ENCODE measurements at regions not wholly inside any gene's neighbourhood (a gene's known extent, or its start where the extent isn't known, plus 50 kb on each side); places are given as distances from the start of the nearest gene placed in this dataset.

DNA sequence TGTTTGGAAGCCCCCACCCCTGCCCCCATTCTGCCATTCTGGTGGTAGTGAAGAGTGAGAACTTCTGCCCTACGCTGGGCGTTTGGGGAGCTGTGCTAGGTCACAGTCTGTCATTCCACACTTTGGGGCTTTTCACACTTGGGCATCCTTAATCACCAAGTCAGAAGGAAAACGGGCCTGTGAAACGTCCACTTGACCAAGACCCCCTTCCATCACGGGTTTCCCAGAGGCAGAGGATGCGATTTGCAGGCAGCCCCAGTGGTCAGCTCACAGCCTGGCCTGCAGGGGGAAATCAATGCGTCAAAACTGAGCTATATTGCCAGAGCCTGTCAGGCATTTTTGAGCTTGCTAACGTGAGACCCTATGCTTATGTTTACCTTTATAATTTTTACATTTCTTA, 663.3 kb upstream of the MGMT start:
- ChIA-PET CTCF (no interaction called here), POLR2A (no interaction called here)

DNA sequence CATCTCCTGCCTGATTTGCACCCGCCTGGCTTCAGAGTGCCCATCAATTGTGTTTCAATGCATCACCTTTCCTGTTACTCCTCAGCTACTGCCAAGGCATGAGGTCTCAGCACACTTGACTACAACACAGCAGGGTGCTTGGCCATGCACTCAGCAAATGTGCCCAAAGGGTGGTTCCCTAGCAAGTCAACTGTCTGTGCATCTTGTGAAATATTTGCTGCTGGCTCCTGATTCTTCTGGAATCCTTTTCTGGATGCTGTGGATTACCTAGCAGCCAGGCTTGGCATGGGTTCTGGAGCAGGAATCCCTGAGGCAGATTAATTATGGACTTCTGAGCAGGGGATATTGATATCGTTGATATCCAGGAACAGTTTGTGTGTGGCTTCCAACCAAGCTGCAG, 662.6 kb upstream of the MGMT start:
- ChIA-PET POLR2A (no interaction called here), CTCF (no interaction called here)

DNA sequence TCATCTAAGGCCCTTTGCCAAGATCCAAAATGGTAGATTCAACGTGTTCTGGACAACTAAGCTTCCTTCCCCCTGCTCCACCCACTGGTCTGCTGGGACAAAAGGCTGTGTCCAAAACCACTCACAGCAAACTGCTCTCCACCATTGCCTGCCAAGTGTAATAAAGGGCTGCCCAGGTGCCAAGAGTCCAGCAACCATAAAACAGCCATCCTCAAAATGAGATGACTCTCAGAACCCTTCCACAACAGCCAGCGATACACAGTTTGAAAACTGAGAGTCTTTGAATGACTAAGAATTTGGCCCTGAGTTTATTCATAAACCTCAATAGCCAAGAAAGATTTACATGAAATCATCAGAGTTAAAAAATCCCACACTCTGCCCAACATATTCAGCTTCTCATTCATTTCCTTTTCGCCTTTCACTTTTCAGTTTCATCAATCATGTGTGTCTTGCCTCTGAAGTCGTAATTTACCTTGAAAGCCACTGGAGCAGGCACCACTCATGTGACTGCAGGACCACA, 658.1 kb upstream of the MGMT start:
- ChIA-PET CTCF (no interaction called here), POLR2A (no interaction called here)

DNA sequence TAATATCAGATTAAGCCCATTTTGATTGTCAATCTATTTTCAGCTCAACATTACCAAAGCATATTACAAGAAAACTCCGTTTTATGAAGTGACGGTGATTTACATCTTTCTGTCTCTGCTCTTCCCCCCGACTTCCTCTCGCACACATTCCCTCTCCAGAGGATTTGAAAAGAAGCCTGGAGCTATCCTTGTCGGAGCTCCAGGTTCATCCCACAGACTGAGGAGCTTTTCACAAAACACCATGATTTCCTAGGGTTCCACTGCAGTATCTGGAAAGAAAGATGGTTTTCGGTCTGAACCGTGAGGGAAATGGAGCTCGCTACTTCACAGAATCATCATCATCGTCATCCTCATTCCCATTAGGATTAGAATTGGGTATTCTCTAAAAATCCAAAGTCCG, 655.5 kb upstream of the MGMT start:
- CTCF ChIA-PET: no interaction called here

DNA sequence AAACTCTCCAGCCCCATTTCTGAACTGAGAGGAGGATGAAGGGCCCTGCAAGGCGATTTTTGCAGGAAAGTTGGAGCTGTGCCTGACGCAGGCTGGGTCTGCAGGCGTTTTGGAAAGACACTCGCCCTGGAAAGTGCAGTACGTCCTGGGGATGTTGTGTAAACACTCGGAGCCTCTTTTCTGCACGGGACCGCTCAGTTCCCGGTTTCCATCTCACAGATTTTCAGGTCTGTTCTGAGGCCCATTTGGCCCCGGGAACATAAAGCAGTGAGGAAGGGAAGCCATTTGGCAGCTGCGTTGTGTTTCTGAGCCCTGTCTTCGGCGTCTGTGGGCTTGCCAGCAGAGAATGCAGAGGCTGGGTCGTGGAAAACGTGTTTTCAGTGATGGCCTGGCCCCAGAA, 655.0 kb upstream of the MGMT start:
- ChIA-PET CTCF (no interaction called here), POLR2A (no interaction called here)

More for the DNA sequence above, 655.5 kb upstream of the MGMT start:
- POLR2A ChIA-PET: no interaction called here

DNA sequence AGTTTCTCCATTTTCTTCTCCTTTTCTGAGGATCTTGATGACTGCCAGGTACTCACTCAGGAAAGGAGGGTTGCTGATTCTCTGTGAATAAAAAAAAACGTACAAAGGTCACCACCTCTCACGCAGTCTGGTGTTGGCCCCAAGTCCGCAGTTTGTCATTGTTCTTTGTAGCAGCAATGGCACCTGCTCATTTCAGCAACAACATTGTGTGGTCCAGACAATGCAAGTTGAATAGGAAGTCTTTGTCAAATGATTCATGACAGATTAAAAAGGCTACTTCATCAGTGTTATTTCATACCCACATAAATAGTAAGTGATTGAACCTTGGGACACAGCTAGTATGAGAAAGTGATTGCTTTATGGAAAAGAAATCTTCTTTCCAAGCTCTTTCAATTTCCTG, 653.5 kb upstream of the MGMT start:
- ChIA-PET CTCF (no interaction called here), POLR2A (interaction anchor here (1.1 kb wide), 1 partner anchor 46 kb away, joined by 3 read pairs; no protein-coding TSS in a partner anchor)

DNA sequence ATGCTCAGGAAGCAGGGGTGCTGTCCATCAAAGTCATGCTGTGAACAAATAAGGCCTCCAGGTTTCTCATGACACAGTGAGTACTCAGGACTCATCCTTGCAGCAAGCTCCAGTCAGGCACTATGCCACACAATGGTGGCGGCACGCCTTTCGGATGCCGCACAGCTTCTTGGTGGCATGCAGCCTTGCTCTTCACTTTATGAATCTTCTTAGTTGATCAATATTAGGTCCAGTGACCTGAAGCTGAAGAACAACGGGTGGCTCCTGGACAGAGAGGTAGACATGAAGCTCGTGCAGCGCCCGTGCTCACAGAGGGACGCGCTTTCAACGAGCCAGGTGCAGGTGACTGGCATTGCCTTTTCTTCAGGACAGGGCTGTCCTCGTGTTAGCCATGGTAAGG, 653.0 kb upstream of the MGMT start:
- ChIA-PET CTCF (no interaction called here), POLR2A (interaction anchor here (1.1 kb wide), 1 partner anchor 46 kb away, joined by 3 read pairs; no protein-coding TSS in a partner anchor)

DNA sequence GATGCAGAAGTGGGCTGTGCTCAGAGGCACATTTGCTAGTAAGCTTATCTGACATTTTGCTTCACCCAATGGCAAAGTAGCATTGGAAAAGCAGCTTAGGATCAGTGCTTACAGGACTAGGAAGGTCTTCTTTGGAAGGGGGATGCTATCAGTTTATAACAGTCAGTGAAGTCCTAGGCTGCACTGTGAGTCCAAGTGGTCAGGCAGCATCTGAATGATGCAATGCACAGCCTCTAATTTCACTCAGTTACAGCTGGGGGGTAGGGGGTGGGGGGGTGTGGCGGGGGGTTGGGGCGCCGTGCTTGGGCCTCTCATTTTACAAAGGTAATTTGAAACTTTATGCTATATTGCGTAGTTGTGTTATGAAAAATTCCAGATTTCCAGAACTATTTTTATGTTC, 652.3 kb upstream of the MGMT start:
- ChIA-PET CTCF (no interaction called here), POLR2A (interaction anchor here (1.1 kb wide), 1 partner anchor 47 kb away, joined by 3 read pairs; no protein-coding TSS in a partner anchor)

DNA sequence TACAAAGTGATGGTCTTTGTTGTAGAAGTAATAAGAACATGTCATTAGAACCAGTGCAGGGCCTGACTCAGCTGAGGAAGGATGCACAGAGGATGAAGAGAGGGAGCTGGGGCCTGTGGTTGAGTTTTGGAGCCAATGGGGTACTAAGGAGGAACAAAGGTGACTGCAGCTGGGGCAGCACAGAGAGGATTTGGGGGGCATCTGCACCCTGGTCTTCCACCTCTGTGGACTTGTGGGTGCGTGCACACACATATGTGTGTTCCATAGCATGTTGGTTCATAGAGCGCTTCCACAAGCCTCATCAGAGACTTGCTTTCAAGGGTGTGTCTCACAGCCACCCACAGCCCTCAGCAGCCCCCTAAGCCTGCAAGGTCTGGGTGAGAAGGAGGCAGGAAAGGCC, 650.3 kb upstream of the MGMT start:
- ChIA-PET CTCF (no interaction called here), POLR2A (no interaction called here)

DNA sequence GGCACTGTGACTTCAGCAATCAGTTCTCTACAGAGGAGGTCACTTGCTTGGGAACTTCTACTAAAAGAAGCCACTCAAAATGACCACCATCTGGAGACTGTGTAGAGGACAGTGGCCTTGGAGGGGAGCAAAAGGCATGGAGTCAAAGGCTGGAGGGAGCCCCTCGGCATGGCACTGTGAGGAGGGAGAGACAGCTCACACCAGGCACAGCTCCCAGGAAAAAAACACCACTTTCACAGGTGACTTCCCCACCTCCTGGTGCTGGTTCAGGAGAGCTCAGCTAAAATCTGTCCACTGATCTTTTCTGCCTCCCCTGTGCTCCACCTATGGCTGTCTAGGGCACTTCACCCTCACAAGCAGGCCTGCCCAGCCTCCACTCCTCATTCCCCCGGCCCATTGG, 649.4 kb upstream of the MGMT start:
- ChIA-PET CTCF (no interaction called here), POLR2A (no interaction called here)

DNA sequence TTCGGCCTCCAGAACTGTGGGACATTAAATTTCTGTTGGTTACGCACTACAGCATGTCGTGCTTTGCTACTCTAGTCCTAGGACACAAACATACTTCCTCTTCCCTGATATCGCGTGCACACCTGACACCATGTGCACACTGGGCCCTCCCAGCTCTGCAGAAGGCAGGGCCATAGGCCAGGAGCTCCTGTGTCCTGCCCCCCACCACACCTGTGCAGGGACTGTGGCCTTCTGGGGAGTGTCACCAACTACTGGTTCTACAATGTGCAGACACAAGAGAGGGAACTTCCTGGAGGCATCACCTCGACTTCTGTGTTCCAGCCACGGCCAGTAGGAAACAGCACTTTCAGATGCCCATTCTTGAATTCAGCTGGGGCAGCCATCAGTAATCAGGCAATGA, 646.4 kb upstream of the MGMT start:
- ChIA-PET POLR2A (no interaction called here), CTCF (no interaction called here)

DNA sequence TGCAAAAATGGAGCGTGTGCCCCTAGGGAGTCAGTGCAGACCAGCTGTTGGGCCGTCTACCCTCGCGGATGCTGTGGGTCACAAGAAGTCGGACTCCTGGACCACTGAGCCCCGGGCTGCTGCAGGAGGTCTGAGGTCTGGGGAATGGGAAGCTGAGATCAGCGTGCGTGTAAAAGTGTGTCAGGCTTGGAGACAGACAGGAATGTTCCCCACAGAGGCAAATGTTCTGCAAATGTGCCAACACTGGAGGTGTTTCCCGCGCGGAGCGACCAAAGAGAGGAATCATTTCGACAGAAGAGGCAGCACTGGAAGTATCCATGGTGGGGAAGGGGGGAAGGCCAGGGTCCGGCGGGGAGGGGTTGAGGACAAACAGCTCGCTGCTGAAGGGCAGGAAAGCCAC, 643.8 kb upstream of the MGMT start:
- CTCF ChIA-PET: no interaction called here
- POLR2A ChIA-PET: no interaction called here

DNA sequence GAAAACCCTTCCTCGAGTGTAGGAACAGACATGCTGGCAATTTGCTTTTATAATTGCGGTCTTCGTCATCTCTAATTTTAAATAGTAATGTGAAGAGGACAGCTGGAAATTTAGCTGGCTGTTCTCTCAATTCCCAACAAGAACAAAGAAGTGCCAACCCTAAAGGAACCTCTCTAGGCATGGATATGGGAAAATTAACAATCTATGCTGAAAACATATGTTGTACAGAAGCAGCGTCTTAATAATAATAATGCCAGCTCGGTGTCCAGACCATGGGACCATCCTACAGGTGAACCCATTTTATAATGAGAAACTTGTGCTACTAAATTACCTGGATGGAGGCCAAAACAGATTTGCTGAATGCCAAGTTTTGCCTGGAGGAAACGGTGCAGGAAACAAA, 641.4 kb upstream of the MGMT start:
- ChIA-PET CTCF (no interaction called here), POLR2A (no interaction called here)

DNA sequence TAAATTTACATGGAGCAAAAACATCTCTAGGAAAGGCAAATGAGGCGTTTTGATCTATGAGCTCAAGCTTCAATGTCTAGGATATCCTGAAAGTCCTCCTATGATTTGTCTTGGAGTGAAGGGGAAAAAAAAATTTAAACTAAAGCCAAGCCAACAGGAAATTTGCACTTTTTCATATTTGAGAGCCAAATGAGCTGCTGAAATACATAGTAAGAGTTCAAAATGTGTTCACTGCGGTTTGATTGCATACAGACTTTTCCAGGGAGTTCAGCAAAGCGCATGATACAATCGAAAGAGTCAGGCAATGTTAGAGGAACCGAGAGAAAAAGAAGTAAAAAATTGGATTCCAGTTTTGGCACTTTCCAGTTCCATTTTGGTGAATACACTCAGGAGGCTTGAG, 633.4 kb upstream of the MGMT start:
- ChIA-PET CTCF (no interaction called here), POLR2A (no interaction called here)

DNA sequence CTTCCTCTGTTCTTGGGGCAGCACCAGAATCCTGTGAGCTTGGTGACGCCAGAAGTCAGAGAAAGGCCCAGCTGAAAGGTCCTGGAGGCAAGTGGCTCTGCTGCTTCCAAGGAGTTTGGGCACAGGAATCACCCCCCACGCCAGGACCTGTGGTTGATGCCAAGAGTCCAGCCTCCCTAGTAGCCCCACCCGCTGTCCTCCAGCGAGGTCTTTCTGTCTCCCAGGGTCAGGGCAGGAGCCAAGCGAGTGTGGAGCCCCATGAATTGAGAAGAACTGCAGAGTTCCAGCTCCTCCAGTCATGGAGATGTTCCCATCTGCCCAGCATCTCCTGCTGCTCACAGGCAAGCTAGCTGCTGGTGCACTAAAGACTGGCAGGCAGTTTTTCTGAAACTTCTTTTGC, 631.7 kb upstream of the MGMT start:
- ChIA-PET CTCF (no interaction called here), POLR2A (no interaction called here)

DNA sequence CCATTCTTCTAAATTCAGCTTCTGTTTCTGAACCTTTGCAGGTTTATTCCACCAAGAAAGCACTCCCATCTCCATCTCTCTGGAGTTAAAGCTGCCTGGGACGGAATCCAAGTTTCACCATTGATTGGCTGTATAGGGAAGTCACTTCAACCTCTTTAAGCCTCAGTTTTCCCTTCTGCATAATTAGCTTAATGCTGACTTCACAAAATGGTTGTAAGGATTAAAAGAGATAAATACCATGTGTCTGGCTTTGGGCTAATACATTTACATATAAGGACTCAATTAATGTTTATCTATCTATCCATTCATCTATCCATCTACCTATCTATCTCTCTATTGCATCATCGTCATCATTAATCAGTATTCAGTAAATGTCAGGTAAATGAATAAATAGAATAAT, 629.6 kb upstream of the MGMT start:
- ChIA-PET CTCF (no interaction called here), POLR2A (no interaction called here)

DNA sequence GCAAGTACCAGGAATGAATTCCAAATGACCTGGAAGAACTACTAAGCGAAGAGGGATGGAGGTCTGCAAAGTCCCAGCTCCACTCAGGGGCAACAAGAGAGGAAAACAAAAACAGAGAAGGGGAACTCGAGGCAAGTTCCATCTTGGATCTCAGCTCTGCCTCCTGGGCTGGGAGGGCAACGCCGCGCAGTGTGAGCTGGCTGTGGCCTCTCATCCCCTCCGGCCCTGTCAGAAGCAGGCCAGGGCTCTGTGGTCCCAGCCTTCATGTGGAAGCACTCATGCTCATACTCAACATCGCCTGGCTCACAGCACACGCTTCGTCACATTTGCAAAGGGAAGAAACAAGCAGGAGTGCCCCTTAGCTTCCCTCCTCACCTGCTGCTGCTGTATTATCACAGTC, 627.9 kb upstream of the MGMT start:
- POLR2A ChIA-PET: no interaction called here

DNA sequence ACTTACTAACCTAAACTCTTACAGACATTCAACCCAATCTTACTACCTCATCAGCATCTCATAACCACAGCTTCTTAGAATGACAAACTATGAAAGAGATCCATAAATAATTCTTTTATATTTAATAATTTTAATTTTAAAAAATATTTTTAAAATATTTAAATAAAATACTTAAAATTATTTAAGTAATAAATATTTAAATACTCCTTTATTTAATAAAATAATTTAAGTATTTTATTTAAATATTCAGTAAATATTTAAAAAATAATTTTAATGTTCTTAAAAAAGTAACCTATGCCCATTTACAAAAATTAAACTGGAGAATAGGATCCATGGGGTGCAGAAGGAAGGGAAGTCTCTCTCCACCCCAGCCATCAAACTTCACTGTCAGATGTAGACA, 627.3 kb upstream of the MGMT start:
- ChIA-PET CTCF (no interaction called here), POLR2A (no interaction called here)

More for the DNA sequence above, 627.9 kb upstream of the MGMT start:
- CTCF ChIA-PET: no interaction called here

DNA sequence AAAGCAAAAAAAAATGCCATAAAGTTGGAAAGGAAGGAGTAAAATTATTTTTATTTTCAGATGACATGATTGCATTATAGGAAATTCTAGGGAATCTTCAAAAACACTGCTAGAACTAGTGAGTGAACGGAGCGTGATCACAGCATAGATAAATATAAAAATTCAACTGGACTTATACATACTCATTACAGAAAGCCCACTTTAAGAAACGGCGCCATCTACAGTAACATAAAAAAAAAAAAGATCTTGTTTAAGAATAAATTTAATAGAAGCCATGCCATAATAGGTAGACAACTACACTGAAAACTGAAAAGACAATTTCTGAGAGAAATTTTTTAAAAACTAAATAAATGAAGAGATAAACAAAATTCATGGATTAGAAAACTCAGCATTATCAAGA, 623.1 kb upstream of the MGMT start:
- ChIA-PET CTCF (no interaction called here), POLR2A (no interaction called here)

DNA sequence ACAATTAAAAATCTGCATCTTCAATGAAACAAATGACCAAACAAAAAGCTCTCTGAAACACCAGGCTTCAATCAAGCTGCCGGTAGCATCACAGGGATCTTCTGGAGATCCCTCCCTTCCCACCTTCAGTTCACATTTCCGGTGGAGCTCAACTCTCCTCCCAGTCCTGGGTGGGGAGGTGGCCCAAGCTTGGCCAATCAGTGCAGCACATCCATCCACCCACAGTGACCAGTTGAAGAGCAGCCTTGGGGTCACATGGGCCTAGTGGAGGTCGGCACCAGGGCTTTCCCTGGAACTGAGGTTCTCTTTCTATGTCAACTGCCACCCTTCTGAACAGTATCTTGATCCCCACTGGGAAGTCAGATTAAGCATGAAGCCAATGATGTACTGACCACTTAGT, 620.1 kb upstream of the MGMT start:
- ChIA-PET POLR2A (no interaction called here), CTCF (no interaction called here)

DNA sequence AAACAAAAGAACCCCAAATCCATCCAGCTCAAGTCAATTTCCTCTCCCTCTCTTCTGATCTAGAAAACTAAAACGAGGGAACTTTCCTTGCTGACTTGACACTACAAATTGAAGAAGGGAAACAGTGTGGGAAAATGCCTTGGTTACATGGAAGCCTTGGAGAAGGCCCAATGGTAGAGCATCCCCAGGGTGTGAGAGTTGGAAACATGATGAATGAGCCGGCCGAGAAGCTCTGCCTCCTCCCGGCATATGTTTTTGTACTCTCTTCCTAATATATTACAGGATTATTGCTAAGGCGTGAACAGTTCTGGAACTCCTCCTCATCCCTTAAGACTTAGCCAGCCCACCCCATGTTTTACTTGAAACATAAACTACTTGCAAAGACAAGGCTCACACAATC, 618.2 kb upstream of the MGMT start:
- ChIA-PET CTCF (no interaction called here), POLR2A (no interaction called here)

DNA sequence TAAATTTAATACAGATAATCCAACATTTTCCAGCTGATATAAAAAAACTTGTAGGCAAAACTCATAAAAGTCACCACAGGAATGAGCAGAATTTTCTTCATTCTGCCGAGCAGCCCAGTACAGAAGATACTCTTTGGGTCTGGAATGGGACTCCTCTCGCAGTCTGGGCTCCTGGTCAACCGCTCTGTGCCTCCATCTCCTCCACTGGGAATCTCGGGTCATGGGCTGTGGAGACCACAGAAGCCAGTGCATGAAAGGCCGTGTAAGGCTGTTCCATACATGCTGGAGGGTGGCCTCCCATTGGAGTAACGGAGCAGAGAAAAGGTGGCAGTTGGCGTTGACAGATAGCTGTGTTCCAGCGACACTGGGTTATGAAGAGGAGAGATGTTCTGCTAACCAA, 616.4 kb upstream of the MGMT start:
- ChIA-PET POLR2A (no interaction called here), CTCF (no interaction called here)

DNA sequence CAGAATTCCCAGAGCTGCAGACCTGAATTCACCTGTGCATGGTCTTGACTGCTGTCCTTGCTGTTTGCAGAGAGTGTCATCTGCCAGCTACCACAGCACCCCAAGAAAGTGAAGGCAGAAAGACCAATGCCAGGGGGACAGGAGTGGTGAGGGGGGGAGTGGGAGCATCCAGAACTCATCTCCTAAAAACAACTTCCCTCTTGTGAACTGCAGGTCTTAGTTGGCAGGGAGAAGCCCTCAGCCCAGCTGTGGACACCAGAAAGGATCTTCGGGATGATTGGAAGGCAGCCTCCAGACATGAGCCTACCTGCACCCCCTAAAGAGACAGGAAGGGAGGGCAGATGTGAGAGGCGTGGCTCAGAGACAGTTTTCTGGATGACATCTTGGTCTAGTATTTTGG, 615.8 kb upstream of the MGMT start:
- POLR2A ChIA-PET: no interaction called here

More for the DNA sequence above, 615.8 kb upstream of the MGMT start:
- CTCF ChIA-PET: no interaction called here

All from activated CD8-positive, alpha-beta memory T cell treated with anti-CD3 and anti-CD28 coated beads for 36 hours (primary cell).